Spleen (tissue), 11 donors: ENCODE measurements at regions not wholly inside any gene's neighbourhood (a gene's known extent, or its start where the extent isn't known, plus 50 kb on each side); places are given as distances from the start of the nearest gene placed in this dataset.

ENCODE experiments used
- DNase-seq: peaks from one replicate; pipeline ENCODE4 v3.0.0-alpha.2; 2020
- H3K27ac ChIP-seq, 8 donors: fragments of 200-600 bp; sonication (generic) in 7 of 8; 1 replicate in 4 of 8; 2 replicates in 4 of 8; pipeline versions ENCODE4 v1.5.0 to v1.8.0; 2016 to 2021; ENCODE audit warnings: inconsistent platforms in 4 of 8, mild to moderate bottlenecking in 4 of 8, moderate library complexity in 1 of 8
- H3K27me3 ChIP-seq, 7 donors: fragments of 200-600 bp; sonication (generic) in 6 of 7; replicated peaks in 1 of 7; 1 replicate in 4 of 7; 2 replicates in 3 of 7; pipeline versions ENCODE4 v1.5.0 to v1.8.0; 2016 to 2021; ENCODE audit warnings: inconsistent platforms in 3 of 7, mild to moderate bottlenecking in 1 of 7
- H3K36me3 ChIP-seq, 6 donors: fragments of 200-600 bp; sonication (generic) in 5 of 6; 1 replicate in 4 of 6; 2 replicates in 2 of 6; pipeline versions ENCODE4 v1.5.0 to v1.8.0; 2016 to 2021; ENCODE audit warnings: inconsistent platforms in 2 of 6
- H3K4me1 ChIP-seq, 6 donors: fragments of 200-600 bp; sonication (generic) in 5 of 6; 1 replicate in 3 of 6; 2 replicates in 3 of 6; pipeline versions ENCODE4 v1.5.0 to v1.8.0; 2016 to 2021; ENCODE audit warnings: inconsistent platforms in 3 of 6
- H3K4me3 ChIP-seq, 8 donors: fragments of 200-600 bp; sonication (generic) in 7 of 8; 1 replicate in 4 of 8; 2 replicates in 4 of 8; pipeline versions ENCODE4 v1.5.0 to v1.8.0; 2016 to 2021; ENCODE audit warnings: inconsistent platforms in 4 of 8, mild to moderate bottlenecking in 4 of 8, moderate library complexity in 2 of 8
- H3K9me3 ChIP-seq, 8 donors: fragments of 200-600 bp; sonication (generic) in 7 of 8; 1 replicate in 4 of 8; 2 replicates in 4 of 8; pipeline versions ENCODE4 v1.5.0 to v1.8.0; 2016 to 2021; ENCODE audit warnings: inconsistent platforms in 4 of 8
- CTCF ChIP-seq, 11 experiments: fragments of 200-600 bp in 7 of 11; fragments of 450-650 bp in 4 of 11; sonication (generic) in 4 of 11; IDR thresholded peaks in 8 of 11; conservative IDR thresholded peaks in 3 of 11; 1 replicate in 7 of 11; 2 replicates in 4 of 11; pipeline versions ENCODE4 v1.4.0 to v1.8.0; 2016 to 2021; ENCODE audit warnings: antibody characterized with exemption in 11 of 11, inconsistent platforms in 4 of 11, mild to moderate bottlenecking in 1 of 11
- POLR2A ChIP-seq, 3 donors: fragments of 450-650 bp; IDR thresholded peaks; one replicate each; pipeline ENCODE4 v1.5.1; 2017; ENCODE audit warnings: antibody characterized with exemption in 3 of 3, mild to moderate bottlenecking in 1 of 3
- POLR2AphosphoS5 ChIP-seq, 3 donors: sonication (generic); formaldehyde crosslinking; IDR thresholded peaks; one replicate each; pipeline ENCODE4 v1.5.1; 2017; ENCODE audit warnings: antibody characterized with exemption in 3 of 3
- WGBS, 5 donors: extraction: QIAGEN DNeasy Blood & Tissue Kit in 3 of 5; methylation state at CpG; one replicate each; pipeline versions ENCODE4 v1.1.5 to v1.1.7; 2013 to 2018; 5-methylcytosine and 5-hydroxymethylcytosine counted together
- intact Hi-C: fragments of 100-400 bp; cut with DNase I; formaldehyde crosslinking; loops from one replicate; pipeline ENCODE4 v1.15.0; 2023; ENCODE audit warnings: low total_unique reads
- donor health status: healthy with polysubstance abuse.
- donor health status: DM: no; HTN: no; CAD: no; lungs with moderate emphysema.
- donor health status: DM: no; HTN: no; CAD: no.
- donor health status: Bipolar disorder and iron deficiency.
- donor health status: healthy.
- donor health status: DM: no; HTN: no; CAD: no.
- donor health status: DM: yes; HTN: yes; CAD: no.

DNA sequence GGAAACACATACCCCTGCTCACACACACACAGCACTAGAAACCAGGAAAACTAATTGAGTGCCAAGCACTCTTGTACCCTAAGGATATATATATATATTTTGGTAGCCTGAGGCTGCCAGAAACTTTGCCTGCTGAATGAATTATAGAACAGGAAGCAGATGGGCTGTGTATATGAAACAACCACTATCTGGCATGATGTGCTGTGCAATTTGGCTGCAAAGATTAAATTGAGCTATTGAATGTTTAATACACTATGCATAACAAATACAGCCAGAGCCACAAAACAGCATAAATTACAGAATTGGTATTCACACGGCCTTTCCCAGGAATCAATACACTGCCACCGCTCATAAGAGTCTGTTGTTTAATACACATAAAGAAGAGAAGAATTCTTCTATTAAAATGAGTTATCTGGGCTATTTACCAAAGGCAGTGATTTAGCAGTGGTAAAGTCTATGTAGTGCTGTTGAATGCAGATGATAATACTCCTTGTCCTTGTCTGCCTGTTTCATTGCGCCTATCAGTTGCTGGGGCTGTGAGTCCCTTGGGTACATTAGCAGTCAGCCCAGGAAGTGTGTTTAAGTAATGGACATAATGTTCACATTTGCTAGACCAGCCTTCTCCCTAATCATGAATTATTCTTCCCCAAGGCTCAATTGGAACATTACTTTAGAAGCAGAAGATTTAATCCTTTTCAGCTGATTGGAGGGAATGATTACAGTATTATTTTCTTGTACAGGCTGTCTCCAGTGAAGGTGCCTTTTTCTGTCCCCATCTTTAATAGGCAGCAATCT is 294.3 kb downstream of the TLE1 start:
- Histone ChIP-seq H3K36me3 (no peaks in the 10 kb centered on the region), H3K27me3 (peaks cover 0 to 5% (median 0%) of the 10 kb centered on the region in 7 donors), H3K4me1 (peaks cover 0 to 3% (median 0%) of the 10 kb centered on the region in 6 donors), H3K4me3 (no peak overlapping the region), H3K9me3 (no peaks in the 10 kb centered on the region), H3K27ac (no peak overlapping the region)
- TF ChIP-seq CTCF (IDR thresholded peaks at IDR 0.05 in 8 of 11, conservative IDR thresholded peaks at IDR 0.05 in 3 of 11) (no peak), POLR2AphosphoS5 (IDR thresholded peaks at IDR 0.05) (no peak), POLR2A (IDR thresholded peaks at IDR 0.05) (no peak)
- DNase-seq, result no peak
- 71 to 78% (median 76%) methylated on average over 3 of the region's 3 CpGs for WGBS, 5 donors
- intact Hi-C loops, result no loop called here

DNA sequence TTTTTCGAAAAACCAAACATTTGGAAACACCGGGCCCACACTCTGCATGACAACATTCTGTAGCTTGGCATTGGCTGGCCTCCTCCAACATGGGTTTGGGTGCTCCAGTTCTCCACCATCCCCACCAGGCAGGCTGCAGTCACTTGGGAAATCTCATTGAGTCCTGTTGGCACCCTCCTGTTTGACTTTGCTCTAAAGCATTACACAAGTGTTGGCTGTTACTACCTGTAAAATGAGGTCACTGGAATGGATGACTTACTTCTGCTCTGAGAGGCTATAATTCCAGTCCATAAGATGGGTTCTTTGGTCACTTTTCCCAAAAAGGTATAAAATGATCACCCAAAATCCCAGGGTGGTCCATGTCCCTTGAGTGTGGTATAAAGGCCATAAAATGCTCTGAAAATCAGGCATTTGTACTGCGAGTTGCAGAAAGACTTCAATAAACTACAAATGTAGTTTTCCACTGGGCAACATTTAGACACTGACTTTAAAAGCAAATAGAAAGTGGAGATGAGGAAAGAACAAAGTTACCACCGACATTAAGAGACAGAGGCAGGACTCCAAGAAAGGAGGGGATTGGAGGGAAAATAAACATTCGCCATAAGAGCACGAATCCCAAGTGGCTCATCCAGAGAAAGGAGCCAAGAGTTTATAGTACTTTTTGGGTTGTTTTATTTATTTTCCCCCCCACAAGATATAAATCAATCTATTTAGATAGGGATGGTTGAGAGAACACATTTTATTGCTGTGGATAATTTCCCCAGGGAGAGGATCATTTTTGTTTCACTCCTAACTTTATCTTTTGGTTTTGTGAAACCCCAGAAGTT is 295.1 kb downstream of the TLE1 start:
- intact Hi-C loops, result no loop called here
- TF ChIP-seq POLR2AphosphoS5 (IDR thresholded peaks at IDR 0.05), result no peak
- Histone ChIP-seq H3K9me3 (no peaks in the 10 kb centered on the region), H3K36me3 (no peaks in the 10 kb centered on the region), H3K4me1 (peaks cover 0 to 3% (median 0%) of the 10 kb centered on the region in 6 donors), H3K4me3 (no peak overlapping the region), H3K27me3 (peaks cover 0 to 5% (median 0%) of the 10 kb centered on the region in 7 donors), H3K27ac (no peak overlapping the region)
- no peak for DNase-seq
- 86 to 93% (median 89%) methylated on average over 6 of the region's 6 CpGs for WGBS, 5 donors

GRCh38 chr9:81391457-81391825 is 297.9 kb downstream of the TLE1 start:
- intact Hi-C loops, result no loop called here
- no peaks in the 10 kb centered on the region for H3K9me3 ChIP-seq
- peaks cover 0 to 5% (median 0%) of the 10 kb centered on the region in 7 donors for H3K27me3 ChIP-seq
- H3K27ac ChIP-seq, result no peak overlapping the region
- H3K36me3 ChIP-seq, result no peaks in the 10 kb centered on the region
- DNase-seq, result no peak
- TF ChIP-seq POLR2AphosphoS5 (IDR thresholded peaks at IDR 0.05) (no peak), POLR2A (IDR thresholded peaks at IDR 0.05) (no peak), CTCF (IDR thresholded peaks at IDR 0.05 in 8 of 11, conservative IDR thresholded peaks at IDR 0.05 in 3 of 11) (no peak)
- no peak overlapping the region for H3K4me3 ChIP-seq
- 78 to 86% (median 82%) methylated on average over 2 of the region's 2 CpGs for WGBS, 5 donors
- peaks cover 0 to 3% (median 0%) of the 10 kb centered on the region in 6 donors for H3K4me1 ChIP-seq

DNA sequence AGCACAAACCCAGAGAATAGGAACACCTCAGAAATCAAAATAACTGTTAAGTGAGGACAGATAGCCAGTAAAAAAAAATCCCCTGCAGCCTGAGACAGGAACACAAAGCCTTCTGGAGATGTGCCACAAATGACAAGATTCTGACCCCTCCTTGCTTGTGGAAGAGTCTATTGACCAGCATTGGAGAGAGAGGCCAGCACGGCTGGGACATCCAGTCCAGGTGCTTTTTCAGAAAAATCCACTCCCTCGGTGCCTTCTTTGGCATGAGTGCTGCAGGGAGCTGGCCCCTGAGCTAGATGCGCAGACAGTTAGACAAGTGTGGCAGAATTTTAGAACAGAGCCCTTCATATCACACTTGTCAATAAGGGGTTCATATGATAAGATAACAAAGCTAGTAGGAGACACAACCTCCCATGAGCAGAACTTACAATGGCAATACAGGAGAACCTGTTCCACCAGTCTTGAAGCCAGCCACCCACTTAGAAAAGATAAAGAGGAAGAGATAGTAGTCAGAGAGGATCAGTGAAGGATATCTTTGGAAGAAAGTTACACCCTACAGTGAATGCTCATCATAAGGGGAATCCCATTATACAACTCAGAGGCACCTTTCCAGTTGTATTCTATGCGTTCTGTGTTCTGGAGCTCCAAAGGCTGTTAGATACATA is 298.4 kb downstream of the TLE1 start:
- TF ChIP-seq POLR2A (IDR thresholded peaks at IDR 0.05) (no peak), CTCF (IDR thresholded peaks at IDR 0.05 in 8 of 11, conservative IDR thresholded peaks at IDR 0.05 in 3 of 11) (no peak), POLR2AphosphoS5 (IDR thresholded peaks at IDR 0.05) (no peak)
- Histone ChIP-seq H3K27ac (no peak overlapping the region), H3K27me3 (peaks cover 0 to 5% (median 0%) of the 10 kb centered on the region in 7 donors), H3K4me3 (no peak overlapping the region), H3K4me1 (peaks cover 0 to 3% (median 0%) of the 10 kb centered on the region in 6 donors), H3K36me3 (no peaks in the 10 kb centered on the region), H3K9me3 (no peaks in the 10 kb centered on the region)
- DNase-seq, result no peak
- 87 to 94% (median 91%) methylated on average over 4 of the region's 4 CpGs for WGBS, 5 donors
- intact Hi-C loops, result no loop called here
